ENCODE measurements at regions not wholly inside any gene's neighbourhood (a gene's known extent, or its start where the extent isn't known, plus 50 kb on each side); places are given as distances from the start of the nearest gene placed in this dataset.

- no peak overlapping the region for H3K4me3 ChIP-seq
- no peak overlapping the region for H3K27ac ChIP-seq
- intact Hi-C loops (cut with DNase I): loop anchor here in 1 of 10 donors (10.0 kb wide), 1 partner anchor 916 kb away; the partner anchor contains the start of gene CST9
- peaks cover 0 to 37% (median 25%) of the 10 kb centered on the region in 9 donors for H3K4me1 ChIP-seq
- no peak for ATAC-seq
- TF ChIP-seq CTCF (IDR thresholded peaks at IDR 0.05): no peak
- H3K27me3 ChIP-seq: peaks cover 0 to 5% (median 0%) of the 10 kb centered on the region in 7 donors
- no peaks in the 10 kb centered on the region for H3K36me3 ChIP-seq
- no peak for DNase-seq
- WGBS, 2 donors: 80 to 87% methylated on average over 2 of the region's 2 CpGs
- no peaks in the 10 kb centered on the region for H3K9me3 ChIP-seq
Measured at GRCh38 chr20:22688485-22688884, 104.1 kb upstream of the FOXA2 start.

- intact Hi-C loops (cut with DNase I): loop anchor here in 1 of 10 donors (10.0 kb wide), 1 partner anchor 916 kb away; the partner anchor contains the start of gene CST9
- Histone ChIP-seq H3K36me3 (no peaks in the 10 kb centered on the region), H3K4me3 (no peak overlapping the region), H3K27ac (peak overlapping the region in 1 of 10 donors; percentile 30), H3K4me1 (peaks cover 0 to 35% (median 23%) of the 10 kb centered on the region in 9 donors), H3K27me3 (peaks cover 0 to 5% (median 0%) of the 10 kb centered on the region in 7 donors), H3K9me3 (no peaks in the 10 kb centered on the region)
- WGBS, 2 donors: 71 to 76% methylated on average over 5 of the region's 5 CpGs
- ATAC-seq (no peak), DNase-seq (no peak)
- TF ChIP-seq CTCF (IDR thresholded peaks at IDR 0.05): no peak
Measured at GRCh38 chr20:22689266-22689665, 104.9 kb upstream of the FOXA2 start.

- Histone ChIP-seq H3K9me3 (no peaks in the 10 kb centered on the region), H3K36me3 (no peaks in the 10 kb centered on the region), H3K27ac (peak overlapping the region in 1 of 10 donors; percentile 30), H3K27me3 (peaks cover 0 to 5% (median 0%) of the 10 kb centered on the region in 7 donors), H3K4me1 (peaks cover 0 to 28% (median 20%) of the 10 kb centered on the region in 9 donors), H3K4me3 (no peak overlapping the region)
- intact Hi-C loops (cut with DNase I): loop anchor here (2.0 to 10.0 kb wide), 19 partner anchors 27 to 915 kb away; partner anchors contain the start of genes THBD (in 6 of the 10), CST9 (in 1 of the 10) and SSTR4 (in 1 of the 10)
- DNase-seq (no peak), ATAC-seq (no peak)
- 90 to 91% methylated on average over 7 of the region's 7 CpGs for WGBS, 2 donors
- no peak for TF ChIP-seq CTCF (IDR thresholded peaks at IDR 0.05)
Measured at GRCh38 chr20:22690000-22690399, 105.6 kb upstream of the FOXA2 start.

- WGBS, 2 donors: 60 to 71% methylated on average over 7 of the region's 7 CpGs
- intact Hi-C loops (cut with DNase I): loop anchor here (1.0 to 10.0 kb wide), 19 partner anchors 26 to 757 kb away; partner anchors contain the start of genes THBD (in 6 of the 10) and SSTR4 (in 1 of the 10)
Measured at GRCh38 chr20:22690616-22691179, 106.3 kb upstream of the FOXA2 start.

More at GRCh38 chr20:22690616-22691179, 106.3 kb upstream of the FOXA2 start:
- TF ChIP-seq CTCF (IDR thresholded peaks at IDR 0.05): no peak
- no peaks in the 10 kb centered on the region for H3K9me3 ChIP-seq
- no peak overlapping the region for H3K4me3 ChIP-seq
- DNase-seq: no peak
- no peak for ATAC-seq
- H3K4me1 ChIP-seq: peaks cover 0 to 32% (median 20%) of the 10 kb centered on the region in 9 donors
- H3K27ac ChIP-seq: no peak overlapping the region
- H3K27me3 ChIP-seq: peaks cover 0 to 4% (median 0%) of the 10 kb centered on the region in 7 donors
- no peaks in the 10 kb centered on the region for H3K36me3 ChIP-seq
